Mucosa of descending colon (tissue), 3 donors: ENCODE measurements at regions not wholly inside any gene's neighbourhood (a gene's known extent, or its start where the extent isn't known, plus 50 kb on each side); places are given as distances from the start of the nearest gene placed in this dataset.
A peak's percentile ranks its signal among the peaks of the same experiment; 100 is the strongest.

Experiments
- ATAC-seq: fragments of 200-7000 bp; cut with Tn5 transposase; one replicate; pipeline ENCODE4 v1.9.1; 2020; ENCODE audit warnings: mild to moderate bottlenecking, moderate library complexity
- DNase-seq, 3 donors: peaks; one replicate each; pipeline ENCODE4 v3.0.0-alpha.2; 2020
- H3K36me3 ChIP-seq: fragments of 200-600 bp; one replicate; pipeline ENCODE4 v1.8.0; 2021; ENCODE audit warnings: low read depth, mild to moderate bottlenecking
- H3K4me1 ChIP-seq: fragments of 200-600 bp; one replicate; pipeline ENCODE4 v1.8.0; 2021; ENCODE audit warnings: low read depth, mild to moderate bottlenecking
- H3K4me3 ChIP-seq: fragments of 200-600 bp; one replicate; pipeline ENCODE4 v1.8.0; 2021; ENCODE audit warnings: mild to moderate bottlenecking
- H3K9me3 ChIP-seq: fragments of 200-600 bp; one replicate; pipeline ENCODE4 v1.8.0; 2021; ENCODE audit warnings: mild to moderate bottlenecking
- CTCF ChIP-seq: fragments of 200-600 bp; IDR thresholded peaks from one replicate; pipeline ENCODE4 v1.8.0; 2022; ENCODE audit warnings: antibody characterized with exemption, mild to moderate bottlenecking
- intact Hi-C, 2 donors: fragments of 100-400 bp; cut with DNase I in 1 of 2; cut with micrococcal nuclease in 1 of 2; formaldehyde crosslinking; loops; one replicate each; pipeline versions ENCODE4 v1.11.0 to v1.11.1; 2022; cut with DNase I, micrococcal nuclease
- donor health status: DM: no; HTN: no; CAD: no; lungs with moderate emphysema.
- donor health status: DM: no; HTN: no; CAD: no.
- donor health status: DM: no; HTN: yes; CAD: no.

- H3K4me3 ChIP-seq, result no peak overlapping the region
- no peaks in the 10 kb centered on the region for H3K4me1 ChIP-seq
- no peak for TF ChIP-seq CTCF
- H3K9me3 ChIP-seq, result no peaks in the 10 kb centered on the region
- H3K36me3 ChIP-seq, result no peaks in the 10 kb centered on the region
- DNase-seq (no peak), ATAC-seq (peak; percentile 48)
- intact Hi-C loops, result no loop called here
Measured at GRCh38 chr1:193592317-193592716, 405.9 kb upstream of the B3GALT2 start.

- DNase-seq, result no peak
- no peak for TF ChIP-seq CTCF
- intact Hi-C loops, result no loop called here
- Histone ChIP-seq H3K4me1 (peaks cover 6% of the 10 kb centered on the region), H3K4me3 (no peak overlapping the region), H3K36me3 (no peaks in the 10 kb centered on the region), H3K9me3 (no peaks in the 10 kb centered on the region)
- peak; percentile 30 for ATAC-seq
Measured at GRCh38 chr1:193590102-193590501, 403.7 kb upstream of the B3GALT2 start.

- no peaks in the 10 kb centered on the region for H3K9me3 ChIP-seq
- H3K4me3 ChIP-seq, result no peak overlapping the region
- intact Hi-C loops, result no loop called here
- DNase-seq (peak in 1 of 3 donors; percentile 40), ATAC-seq (peak; percentile 63)
- H3K36me3 ChIP-seq, result no peaks in the 10 kb centered on the region
- no peak for TF ChIP-seq CTCF
- peaks cover 11% of the 10 kb centered on the region for H3K4me1 ChIP-seq
Measured at GRCh38 chr1:193589597-193590040, 403.2 kb upstream of the B3GALT2 start.

GRCh38 chr1:193588311-193589082 is 402.1 kb upstream of the B3GALT2 start:
- Histone ChIP-seq H3K9me3 (no peaks in the 10 kb centered on the region), H3K4me1 (peaks cover 13% of the 10 kb centered on the region), H3K36me3 (no peaks in the 10 kb centered on the region), H3K4me3 (no peak overlapping the region)
- ATAC-seq (peak; percentile 17), DNase-seq (no peak)
- intact Hi-C loops, result no loop called here
- TF ChIP-seq CTCF, result no peak

DNA sequence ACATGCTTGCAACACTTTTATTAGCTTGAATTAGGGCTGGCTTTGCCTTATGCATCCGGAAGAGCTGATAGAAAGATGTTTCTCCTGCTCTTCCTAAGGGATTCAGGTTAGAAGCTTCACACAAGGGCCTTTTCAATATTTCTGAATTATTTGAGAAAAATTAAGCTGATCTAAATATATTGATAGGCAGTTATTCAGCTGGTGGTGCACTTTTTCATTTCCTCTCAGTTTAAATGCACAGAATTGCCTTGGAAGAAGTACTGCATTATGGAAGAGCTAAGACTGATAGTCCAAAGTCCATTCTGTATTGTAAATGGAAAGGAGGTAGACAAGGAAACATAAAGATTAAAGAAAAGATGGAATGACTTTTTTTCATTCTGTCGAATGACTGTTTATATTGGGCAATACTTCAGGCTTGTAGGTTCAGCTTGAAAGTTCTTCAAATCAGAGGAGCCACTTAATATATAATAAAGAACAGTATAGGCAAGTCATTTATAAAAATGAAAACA is 398.4 kb upstream of the B3GALT2 start:
- Histone ChIP-seq H3K36me3 (no peaks in the 10 kb centered on the region), H3K4me1 (peaks cover 13% of the 10 kb centered on the region), H3K4me3 (no peak overlapping the region), H3K9me3 (no peaks in the 10 kb centered on the region)
- ATAC-seq (peak; percentile 83), DNase-seq (no peak)
- TF ChIP-seq CTCF, result no peak
- intact Hi-C loops, result no loop called here
